ENCODE measurements at regions not wholly inside any gene's neighbourhood (a gene's known extent, or its start where the extent isn't known, plus 50 kb on each side); places are given as distances from the start of the nearest gene placed in this dataset.

- H3K4me3 ChIP-seq (ENCODE audit: low read depth, low read length, poor library complexity, severe bottlenecking), result no peak overlapping the region
- H3K27me3 ChIP-seq (replicated peaks; ENCODE audit: insufficient read depth, low read depth, low read length, poor library complexity), result peaks cover 28% of the 10 kb centered on the region
- DNase-seq (ENCODE audit: low spot score), result no peak
- TF ChIP-seq EZH2 (IDR thresholded peaks at IDR 0.05; ENCODE audit: borderline replicate concordance, low read depth, low read length, poor library complexity, severe bottlenecking), result no peak
- TF ChIP-seq CTCF (conservative IDR thresholded peaks at IDR 0.05; ENCODE audit: low read depth, low read length), result no peak
- no peak overlapping the region for H3K27ac ChIP-seq (ENCODE audit: low read depth, low read length, poor library complexity, severe bottlenecking)
- intact Hi-C loops (cut with micrococcal nuclease; ENCODE audit: unreplicated experiment), result no loop called here
- H3K36me3 ChIP-seq (ENCODE audit: insufficient read depth, low read length, poor library complexity, severe bottlenecking), result no peaks in the 10 kb centered on the region
- ChIA-PET CTCF (no interaction called here), POLR2A (ENCODE audit: low non-redundant PET) (no interaction called here)
- H3K4me1 ChIP-seq (ENCODE audit: insufficient read depth, low read length, poor library complexity, severe bottlenecking), result no peaks in the 10 kb centered on the region
- no TSS peak for BruUV-seq (replicated peaks)
- H3K9me3 ChIP-seq (ENCODE audit: low read depth, low read length, poor library complexity, severe bottlenecking), result no peaks in the 10 kb centered on the region
Measured at GRCh38 chr17:70254735-70255460, 85.6 kb downstream of the KCNJ2 start.

- H3K27me3 ChIP-seq (replicated peaks; ENCODE audit: insufficient read depth, low read depth, low read length, poor library complexity), result peaks cover 28% of the 10 kb centered on the region
- H3K9me3 ChIP-seq (ENCODE audit: low read depth, low read length, poor library complexity, severe bottlenecking), result no peaks in the 10 kb centered on the region
- ChIA-PET CTCF (no interaction called here), POLR2A (ENCODE audit: low non-redundant PET) (no interaction called here)
- no peaks in the 10 kb centered on the region for H3K4me1 ChIP-seq (ENCODE audit: insufficient read depth, low read length, poor library complexity, severe bottlenecking)
- TF ChIP-seq CTCF (conservative IDR thresholded peaks at IDR 0.05; ENCODE audit: low read depth, low read length) (no peak), EZH2 (IDR thresholded peaks at IDR 0.05; ENCODE audit: borderline replicate concordance, low read depth, low read length, poor library complexity, severe bottlenecking) (no peak)
- BruUV-seq (replicated peaks), result no TSS peak
- DNase-seq (ENCODE audit: low spot score), result no peak
- H3K27ac ChIP-seq (ENCODE audit: low read depth, low read length, poor library complexity, severe bottlenecking), result no peak overlapping the region
- H3K4me3 ChIP-seq (ENCODE audit: low read depth, low read length, poor library complexity, severe bottlenecking), result no peak overlapping the region
- intact Hi-C loops (cut with micrococcal nuclease; ENCODE audit: unreplicated experiment), result no loop called here
- H3K36me3 ChIP-seq (ENCODE audit: insufficient read depth, low read length, poor library complexity, severe bottlenecking), result no peaks in the 10 kb centered on the region
Measured at GRCh38 chr17:70256751-70257150, 87.4 kb downstream of the KCNJ2 start.

GRCh38 chr17:70258465-70258864, 89.1 kb downstream of the KCNJ2 start:
- peaks cover 28% of the 10 kb centered on the region for H3K27me3 ChIP-seq (replicated peaks; ENCODE audit: insufficient read depth, low read depth, low read length, poor library complexity)
- BruUV-seq (replicated peaks), result no TSS peak
- no peaks in the 10 kb centered on the region for H3K36me3 ChIP-seq (ENCODE audit: insufficient read depth, low read length, poor library complexity, severe bottlenecking)
- ChIA-PET CTCF (no interaction called here), POLR2A (ENCODE audit: low non-redundant PET) (no interaction called here)
- H3K4me3 ChIP-seq (ENCODE audit: low read depth, low read length, poor library complexity, severe bottlenecking), result no peak overlapping the region
- TF ChIP-seq EZH2 (IDR thresholded peaks at IDR 0.05; ENCODE audit: borderline replicate concordance, low read depth, low read length, poor library complexity, severe bottlenecking), result no peak
- no peak for TF ChIP-seq CTCF (conservative IDR thresholded peaks at IDR 0.05; ENCODE audit: low read depth, low read length)
- no peaks in the 10 kb centered on the region for H3K9me3 ChIP-seq (ENCODE audit: low read depth, low read length, poor library complexity, severe bottlenecking)
- DNase-seq (ENCODE audit: low spot score), result no peak
- no peaks in the 10 kb centered on the region for H3K4me1 ChIP-seq (ENCODE audit: insufficient read depth, low read length, poor library complexity, severe bottlenecking)
- intact Hi-C loops (cut with micrococcal nuclease; ENCODE audit: unreplicated experiment), result no loop called here
- H3K27ac ChIP-seq (ENCODE audit: low read depth, low read length, poor library complexity, severe bottlenecking), result no peak overlapping the region
